Cardiac muscle cell (in vitro differentiated cells and primary cell): ENCODE measurements at regions not wholly inside any gene's neighbourhood (a gene's known extent, or its start where the extent isn't known, plus 50 kb on each side); places are given as distances from the start of the nearest gene placed in this dataset.

Experiments
- DNase-seq, 2 donors: peaks; one replicate each; pipeline versions ENCODE4 v3.0.0 to v3.0.0-alpha.2; 2010 to 2017; ENCODE audit warnings: low read depth in 1 of 2, low spot score in 1 of 2
- H3K27ac ChIP-seq: fragments of 200-600 bp; sonication (generic); 2 replicates; pipeline ENCODE4 v1.5.1; 2016
- H3K27me3 ChIP-seq: fragments of 200-600 bp; sonication (generic); 2 replicates; pipeline ENCODE4 v1.6.0; 2016; ENCODE audit warnings: control low read depth
- H3K36me3 ChIP-seq: fragments of 200-600 bp; sonication (generic); 2 replicates; pipeline ENCODE4 v1.5.1; 2016; ENCODE audit warnings: control low read depth
- H3K4me1 ChIP-seq: fragments of 200-600 bp; sonication (generic); 2 replicates; pipeline ENCODE4 v1.8.1; 2017; ENCODE audit warnings: low read depth, mild to moderate bottlenecking, mixed run types
- H3K4me3 ChIP-seq: fragments of 200-600 bp; sonication (generic); 2 replicates; pipeline ENCODE4 v1.5.1; 2016; ENCODE audit warnings: mild to moderate bottlenecking
- H3K9me3 ChIP-seq: fragments of 200-600 bp; sonication (generic); 2 replicates; pipeline ENCODE4 v1.5.1; 2017; ENCODE audit warnings: low read depth, mild to moderate bottlenecking, control low read depth
- CTCF ChIP-seq: IDR thresholded peaks from 2 replicates; pipeline ENCODE4 v1.5.1; 2012; ENCODE audit warnings: low read depth, mild to moderate bottlenecking, low read length

GRCh38 chr12:33669349-33669748 lies 229.7 kb upstream of the SYT10 start:
- H3K36me3 ChIP-seq, result no peaks in the 10 kb centered on the region
- TF ChIP-seq CTCF, result no peak

GRCh38 chr12:33670284-33670683 lies 230.7 kb upstream of the SYT10 start:
- no peaks in the 10 kb centered on the region for H3K27me3 ChIP-seq
- no peak for TF ChIP-seq CTCF
- H3K27ac ChIP-seq, result no peak overlapping the region
- H3K36me3 ChIP-seq, result no peaks in the 10 kb centered on the region
- H3K9me3 ChIP-seq, result no peaks in the 10 kb centered on the region
- no peak overlapping the region for H3K4me3 ChIP-seq
- DNase-seq, result no peak
- no peaks in the 10 kb centered on the region for H3K4me1 ChIP-seq

More at GRCh38 chr12:33669349-33669748, 229.7 kb upstream of the SYT10 start:
- Histone ChIP-seq H3K4me3 (no peak overlapping the region), H3K27me3 (no peaks in the 10 kb centered on the region), H3K9me3 (no peaks in the 10 kb centered on the region), H3K4me1 (no peaks in the 10 kb centered on the region), H3K27ac (no peak overlapping the region)
- no peak for DNase-seq

- Histone ChIP-seq H3K27me3 (no peaks in the 10 kb centered on the region), H3K4me1 (no peaks in the 10 kb centered on the region), H3K36me3 (no peaks in the 10 kb centered on the region), H3K9me3 (no peaks in the 10 kb centered on the region), H3K27ac (no peak overlapping the region), H3K4me3 (no peak overlapping the region)
- TF ChIP-seq CTCF, result no peak
- no peak for DNase-seq
These were observed 232.1 kb upstream of the SYT10 start for GRCh38 chr12:33671676-33672075.

- no peaks in the 10 kb centered on the region for H3K36me3 ChIP-seq
- H3K27ac ChIP-seq, result no peak overlapping the region
- H3K9me3 ChIP-seq, result no peaks in the 10 kb centered on the region
- no peak for TF ChIP-seq CTCF
- H3K27me3 ChIP-seq, result no peaks in the 10 kb centered on the region
- H3K4me3 ChIP-seq, result no peak overlapping the region
- DNase-seq, result no peak
- H3K4me1 ChIP-seq, result no peaks in the 10 kb centered on the region
These were observed 233.4 kb upstream of the SYT10 start for GRCh38 chr12:33672836-33673577.

- no peak for DNase-seq
- TF ChIP-seq CTCF, result no peak
- H3K27ac ChIP-seq, result no peak overlapping the region
These were observed 237.2 kb upstream of the SYT10 start for GRCh38 chr12:33676866-33677265.

More at GRCh38 chr12:33676866-33677265, 237.2 kb upstream of the SYT10 start:
- H3K27me3 ChIP-seq, result no peaks in the 10 kb centered on the region
- no peaks in the 10 kb centered on the region for H3K36me3 ChIP-seq
- H3K9me3 ChIP-seq, result no peaks in the 10 kb centered on the region
- no peak overlapping the region for H3K4me3 ChIP-seq
- H3K4me1 ChIP-seq, result no peaks in the 10 kb centered on the region
